ENCODE measurements at regions not wholly inside any gene's neighbourhood (a gene's known extent, or its start where the extent isn't known, plus 50 kb on each side); places are given as distances from the start of the nearest gene placed in this dataset.

GRCh38 chr11:93251922-93252321 is 54.1 kb upstream of the SLC36A4 start:
- TF ChIP-seq, protein P1, sequence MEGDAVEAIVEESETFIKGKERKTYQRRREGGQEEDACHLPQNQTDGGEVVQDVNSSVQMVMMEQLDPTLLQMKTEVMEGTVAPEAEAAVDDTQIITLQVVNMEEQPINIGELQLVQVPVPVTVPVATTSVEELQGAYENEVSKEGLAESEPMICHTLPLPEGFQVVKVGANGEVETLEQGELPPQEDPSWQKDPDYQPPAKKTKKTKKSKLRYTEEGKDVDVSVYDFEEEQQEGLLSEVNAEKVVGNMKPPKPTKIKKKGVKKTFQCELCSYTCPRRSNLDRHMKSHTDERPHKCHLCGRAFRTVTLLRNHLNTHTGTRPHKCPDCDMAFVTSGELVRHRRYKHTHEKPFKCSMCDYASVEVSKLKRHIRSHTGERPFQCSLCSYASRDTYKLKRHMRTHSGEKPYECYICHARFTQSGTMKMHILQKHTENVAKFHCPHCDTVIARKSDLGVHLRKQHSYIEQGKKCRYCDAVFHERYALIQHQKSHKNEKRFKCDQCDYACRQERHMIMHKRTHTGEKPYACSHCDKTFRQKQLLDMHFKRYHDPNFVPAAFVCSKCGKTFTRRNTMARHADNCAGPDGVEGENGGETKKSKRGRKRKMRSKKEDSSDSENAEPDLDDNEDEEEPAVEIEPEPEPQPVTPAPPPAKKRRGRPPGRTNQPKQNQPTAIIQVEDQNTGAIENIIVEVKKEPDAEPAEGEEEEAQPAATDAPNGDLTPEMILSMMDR (IDR thresholded peaks at IDR 0.05): no peak
- TF ChIP-seq POLR2A (IDR thresholded peaks at IDR 0.05): no peak
